OCI-LY7 (cell line): ENCODE measurements at regions not wholly inside any gene's neighbourhood (a gene's known extent, or its start where the extent isn't known, plus 50 kb on each side); places are given as distances from the start of the nearest gene placed in this dataset.

Source experiments
- BruUV-seq: library from RNA; stranded (reverse); fragments of 400-500 nt; replicated peaks from 2 replicates; lab custom pipeline; 2021; lab: Mats Ljungman, UMichigan
- CTCF ChIA-PET: fragments of 300-600 bp; sonication (Branson Sonifier 250); formaldehyde crosslinking; loops from one replicate; lab custom pipeline; 2022; ENCODE audit warnings: antibody characterized with exemption; ENCODE audit not compliant: unreplicated experiment; lab: Charles Lee
- POLR2A ChIA-PET: fragments of 300-600 bp; sonication (Branson Sonifier 250); formaldehyde crosslinking; loops from one replicate; lab custom pipeline; 2022; ENCODE audit warnings: antibody characterized with exemption; lab: Charles Lee
- DNase-seq: peaks from one replicate; pipeline ENCODE4 v3.0.0-alpha.2; 2015; ENCODE audit warnings: low spot score
- H2AFZ ChIP-seq: fragments of 200-600 bp; sonication (generic), shearing (Covaris generic); 2 replicates; pipeline ENCODE4 v1.6.1; 2014; ENCODE audit warnings: mild to moderate bottlenecking, antibody characterized with exemption, low read length, moderate library complexity
- H3K27ac ChIP-seq: fragments of 200-600 bp; sonication (generic); 2 replicates; pipeline ENCODE4 v1.5.1; 2014; ENCODE audit warnings: mixed run types, low read depth, mild to moderate bottlenecking, moderate library complexity, low read length, inconsistent platforms; ENCODE audit not compliant: poor library complexity, severe bottlenecking
- H3K36me3 ChIP-seq: fragments of 200-600 bp; sonication (generic); 2 replicates; pipeline ENCODE4 v1.6.1; 2014; ENCODE audit warnings: mild to moderate bottlenecking, antibody characterized with exemption, low read length, moderate library complexity, mixed read lengths; ENCODE audit not compliant: insufficient read depth
- H3K4me1 ChIP-seq: fragments of 200-600 bp; sonication (generic); 2 replicates; pipeline ENCODE4 v1.5.1; 2014; ENCODE audit warnings: mild to moderate bottlenecking, low read length; ENCODE audit not compliant: insufficient read depth, poor library complexity, severe bottlenecking
- H3K4me2 ChIP-seq: fragments of 200-600 bp; sonication (generic); 2 replicates; pipeline ENCODE4 v1.6.1; 2014; ENCODE audit warnings: mild to moderate bottlenecking, low read length
- H3K4me3 ChIP-seq: fragments of 200-600 bp; sonication (generic); 2 replicates; pipeline ENCODE4 v1.5.1; 2014; ENCODE audit warnings: mild to moderate bottlenecking, low read depth, low read length; ENCODE audit not compliant: poor library complexity, severe bottlenecking
- H3K79me2 ChIP-seq: fragments of 200-600 bp; sonication (generic); 2 replicates; pipeline ENCODE4 v1.6.1; 2016; ENCODE audit warnings: low read depth, mild to moderate bottlenecking, low read length, moderate library complexity, mixed read lengths; ENCODE audit not compliant: insufficient read depth
- H3K9me2 ChIP-seq: fragments of 200-600 bp; sonication (generic); 2 replicates; pipeline ENCODE4 v1.6.1; 2016; ENCODE audit warnings: mild to moderate bottlenecking, low read length, mixed read lengths; ENCODE audit not compliant: insufficient read depth
- H3K9me3 ChIP-seq: fragments of 200-600 bp; sonication (generic); 2 replicates; pipeline ENCODE4 v1.6.1; 2014; ENCODE audit warnings: mild to moderate bottlenecking, mixed run types, low read length, mixed read lengths
- H4K20me1 ChIP-seq: fragments of 200-600 bp; sonication (generic); 2 replicates; pipeline ENCODE4 v1.6.1; 2014; ENCODE audit warnings: mild to moderate bottlenecking, antibody characterized with exemption, low read length, moderate library complexity, mixed read lengths; ENCODE audit not compliant: insufficient read depth
- CTCF ChIP-seq: fragments of 200-600 bp; sonication (generic); conservative IDR thresholded peaks from 2 replicates; pipeline ENCODE4 v1.5.1; 2014; ENCODE audit warnings: mild to moderate bottlenecking, antibody characterized with exemption, low read length, moderate library complexity, mixed read lengths
- EZH2phosphoT487 ChIP-seq: fragments of 200-600 bp; sonication (generic); IDR thresholded peaks from 2 replicates; pipeline ENCODE4 v1.6.1; 2018; ENCODE audit warnings: low read depth, borderline replicate concordance, mild to moderate bottlenecking, mixed run types, antibody characterized with exemption, low read length, moderate library complexity, mixed read lengths
- intact Hi-C: fragments of 100-400 bp; cut with micrococcal nuclease; formaldehyde crosslinking; loops from one replicate; pipeline ENCODE4 v1.10.0; 2022; ENCODE audit not compliant: unreplicated experiment

- H3K4me1 ChIP-seq: no peaks in the 10 kb centered on the region
- TF ChIP-seq CTCF (no peak), EZH2phosphoT487 (no peak)
- no peak overlapping the region for H3K27ac ChIP-seq
- 0 out of 2 replicates have a peak, but pooled peaks cover 4% of the 10 kb centered on the region for H3K9me3 ChIP-seq
- intact Hi-C loops: loop anchor here (10.0 kb wide), 1 partner anchor 607 kb away; no protein-coding TSS in a partner anchor
- no peaks in the 10 kb centered on the region for H3K79me2 ChIP-seq
- no peak for DNase-seq
- no peak overlapping the region for H2AFZ ChIP-seq
- H3K4me2 ChIP-seq: no peak overlapping the region
- H3K4me3 ChIP-seq: no peak overlapping the region
- no peaks in the 10 kb centered on the region for H3K36me3 ChIP-seq
- POLR2A ChIA-PET: no interaction called here
- H4K20me1 ChIP-seq: no peaks in the 10 kb centered on the region
- CTCF ChIA-PET: no interaction called here
- no TSS peak for BruUV-seq
- no peaks in the 10 kb centered on the region for H3K9me2 ChIP-seq
Measured at GRCh38 chr7:142607351-142607750, 141.9 kb upstream of the PRSS1 start.

- Histone ChIP-seq H3K4me3 (no peak overlapping the region), H3K79me2 (no peaks in the 10 kb centered on the region), H3K36me3 (no peaks in the 10 kb centered on the region), H3K9me2 (no peaks in the 10 kb centered on the region), H3K27ac (no peak overlapping the region), H3K4me1 (no peaks in the 10 kb centered on the region), H4K20me1 (no peaks in the 10 kb centered on the region), H3K9me3 (0 out of 2 replicates have a peak, but pooled peaks cover 2% of the 10 kb centered on the region), H2AFZ (no peak overlapping the region), H3K4me2 (no peak overlapping the region)
- no TSS peak for BruUV-seq
- ChIA-PET POLR2A (interaction anchor here (0.6 kb wide), 1 partner anchor 9 kb away, joined by 4 read pairs; no protein-coding TSS in a partner anchor), CTCF (no interaction called here)
- DNase-seq: no peak
- TF ChIP-seq CTCF (no peak), EZH2phosphoT487 (no peak)
- intact Hi-C loops: loop anchor here (10.0 kb wide), 1 partner anchor 609 kb away; no protein-coding TSS in a partner anchor
Measured at GRCh38 chr7:142606081-142606480, 143.2 kb upstream of the PRSS1 start.

- H3K36me3 ChIP-seq: no peaks in the 10 kb centered on the region
- H3K4me3 ChIP-seq: no peak overlapping the region
- H3K27ac ChIP-seq: no peak overlapping the region
- DNase-seq: no peak
- intact Hi-C loops: loop anchor here (1.0 to 10.0 kb wide), 2 partner anchors 179 to 610 kb away; no protein-coding TSS in a partner anchor
- POLR2A ChIA-PET: no interaction called here
- H3K9me3 ChIP-seq: no peaks in the 10 kb centered on the region
- no peaks in the 10 kb centered on the region for H3K9me2 ChIP-seq
- H2AFZ ChIP-seq: no peak overlapping the region
- H4K20me1 ChIP-seq: no peaks in the 10 kb centered on the region
- CTCF ChIA-PET: interaction anchor here (1.4 kb wide), 1 partner anchor 69 kb away, joined by 4 read pairs; no protein-coding TSS in a partner anchor
- H3K79me2 ChIP-seq: no peaks in the 10 kb centered on the region
- H3K4me1 ChIP-seq: no peaks in the 10 kb centered on the region
- no TSS peak for BruUV-seq
- TF ChIP-seq CTCF (no peak), EZH2phosphoT487 (no peak)
- no peak overlapping the region for H3K4me2 ChIP-seq
Measured at GRCh38 chr7:142604671-142605070, 144.6 kb upstream of the PRSS1 start.
